Frontal cortex (tissue), 3 donors: ENCODE measurements at regions not wholly inside any gene's neighbourhood (a gene's known extent, or its start where the extent isn't known, plus 50 kb on each side); places are given as distances from the start of the nearest gene placed in this dataset.

Experiments
- DNase-seq, 2 donors: peaks; one replicate each; pipeline ENCODE4 v3.0.0; 2012; ENCODE audit warnings: low spot score in 2 of 2
- FAIRE-seq: peaks from 2 replicates; lab custom pipeline; 2012; peaks lifted over from hg19 to GRCh38; lab: Jason Lieb, UNC
- donor health status: control.
- donor health status: control.
- donor health status: control.

- FAIRE-seq = no peak
Observed at GRCh38 chr14:85447883-85448282, 82.1 kb upstream of the FLRT2 start.

GRCh38 chr14:85451421-85451820 lies 78.5 kb upstream of the FLRT2 start:
- DNase-seq = no peak
- no peak for FAIRE-seq

More at GRCh38 chr14:85447883-85448282, 82.1 kb upstream of the FLRT2 start:
- no peak for DNase-seq

GRCh38 chr14:85453401-85454225 lies 76.3 kb upstream of the FLRT2 start:
- FAIRE-seq = no peak
- DNase-seq = no peak

- FAIRE-seq (no peak), DNase-seq (no peak)
Observed at GRCh38 chr14:85454226-85454813, 75.6 kb upstream of the FLRT2 start.

GRCh38 chr14:85459361-85460000 lies 70.5 kb upstream of the FLRT2 start:
- no peak for DNase-seq
- FAIRE-seq = no peak

- no peak for DNase-seq
- FAIRE-seq = no peak
Observed at GRCh38 chr14:85461432-85462133, 68.4 kb upstream of the FLRT2 start.

GRCh38 chr14:85463512-85463911 lies 66.4 kb upstream of the FLRT2 start:
- FAIRE-seq (no peak), DNase-seq (no peak)

GRCh38 chr14:85464135-85464895 lies 65.6 kb upstream of the FLRT2 start:
- DNase-seq (no peak), FAIRE-seq (no peak)

GRCh38 chr14:85466678-85467077 lies 63.3 kb upstream of the FLRT2 start:
- no peak for DNase-seq
- no peak for FAIRE-seq

GRCh38 chr14:85468816-85469215 lies 61.1 kb upstream of the FLRT2 start:
- no peak for DNase-seq

GRCh38 chr14:85471156-85471555 lies 58.8 kb upstream of the FLRT2 start:
- no peak for FAIRE-seq

More at GRCh38 chr14:85468816-85469215, 61.1 kb upstream of the FLRT2 start:
- FAIRE-seq = no peak

GRCh38 chr14:85471744-85472143 lies 58.2 kb upstream of the FLRT2 start:
- FAIRE-seq = no peak
- DNase-seq = no peak

More at GRCh38 chr14:85471156-85471555, 58.8 kb upstream of the FLRT2 start:
- DNase-seq = no peak

- DNase-seq = no peak
- FAIRE-seq = no peak
Observed at GRCh38 chr14:85474431-85474830, 55.5 kb upstream of the FLRT2 start.

GRCh38 chr14:85475113-85475512 lies 54.8 kb upstream of the FLRT2 start:
- FAIRE-seq (no peak), DNase-seq (no peak)

GRCh38 chr14:85479306-85479705 lies 50.6 kb upstream of the FLRT2 start:
- FAIRE-seq = no peak

GRCh38 chr14:85479771-85480170 lies 50.2 kb upstream of the FLRT2 start:
- FAIRE-seq (no peak), DNase-seq (no peak)

More at GRCh38 chr14:85479306-85479705, 50.6 kb upstream of the FLRT2 start:
- no peak for DNase-seq
